NCI-H1105 treated with DMSO at 0.1 percent for 48 hours (cell line): ENCODE measurements at regions not wholly inside any gene's neighbourhood (a gene's known extent, or its start where the extent isn't known, plus 50 kb on each side); places are given as distances from the start of the nearest gene placed in this dataset.

Experiments
- DNase-seq: peaks from one replicate; lab custom pipeline; 2025; lab: John Stamatoyannopoulos, UW

GRCh38 chr2:29974086-29974485 is 52.7 kb upstream of the ALK start:
- no peak for DNase-seq

DNA sequence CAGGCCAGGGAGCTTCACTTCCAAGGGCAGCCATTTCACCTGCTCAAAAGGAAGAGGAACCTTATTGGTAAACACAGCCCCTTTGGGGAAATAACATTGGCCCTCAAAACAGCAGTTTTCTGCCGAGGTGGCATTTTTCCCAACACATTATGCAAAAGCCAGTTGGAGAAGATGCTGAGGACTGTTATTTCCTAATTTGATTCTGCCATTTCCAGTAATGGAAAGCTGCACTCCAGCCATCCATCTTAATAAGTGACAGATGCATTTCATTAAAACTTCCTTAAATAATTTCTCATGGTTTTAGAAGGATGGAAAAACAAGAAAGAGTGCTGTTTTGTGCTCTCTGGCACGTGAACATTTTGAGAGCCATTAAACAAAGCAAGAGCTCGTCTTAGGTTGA is 55.9 kb upstream of the ALK start:
- DNase-seq = no peak

DNA sequence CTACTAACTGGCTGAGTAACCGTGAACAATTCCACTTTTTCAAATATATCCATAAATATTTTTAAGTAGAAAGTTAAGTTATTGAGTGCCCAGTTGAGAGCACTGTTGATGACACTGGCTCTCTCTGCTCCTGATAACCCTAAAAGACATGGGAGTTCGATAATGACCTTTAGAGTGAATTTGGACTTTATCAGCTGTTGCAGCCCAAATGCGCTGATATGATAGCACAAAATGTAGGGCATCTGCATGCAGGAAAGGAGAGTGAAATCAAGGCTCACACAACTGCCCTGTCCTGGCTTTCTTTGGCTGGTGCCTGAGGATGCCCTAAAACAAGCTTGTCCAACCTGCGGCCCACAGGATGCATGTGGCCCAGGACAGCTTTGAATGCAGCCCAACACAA is 60.0 kb upstream of the ALK start:
- no peak for DNase-seq

- no peak for DNase-seq
Observed at GRCh38 chr2:29983308-29983707, 61.9 kb upstream of the ALK start.

DNA sequence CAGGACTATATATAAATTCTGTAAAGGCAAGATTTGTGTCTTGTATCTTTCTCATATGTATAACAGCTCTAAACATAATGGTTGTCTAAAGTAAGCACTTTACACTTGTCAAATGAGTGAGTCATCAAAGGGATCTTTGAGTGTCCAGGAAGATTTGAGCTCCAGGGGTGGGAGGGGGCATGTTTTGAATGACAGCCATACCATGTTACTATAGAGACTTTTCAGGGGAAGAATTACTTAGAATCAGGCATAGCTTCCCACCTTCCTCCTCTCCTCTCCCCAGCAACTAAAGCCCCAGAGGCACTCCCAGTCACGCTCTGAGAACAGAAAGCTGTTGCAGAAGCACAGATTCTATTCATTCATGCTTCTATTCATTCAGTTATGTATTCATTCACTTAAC is 65.8 kb upstream of the ALK start:
- DNase-seq = no peak

DNA sequence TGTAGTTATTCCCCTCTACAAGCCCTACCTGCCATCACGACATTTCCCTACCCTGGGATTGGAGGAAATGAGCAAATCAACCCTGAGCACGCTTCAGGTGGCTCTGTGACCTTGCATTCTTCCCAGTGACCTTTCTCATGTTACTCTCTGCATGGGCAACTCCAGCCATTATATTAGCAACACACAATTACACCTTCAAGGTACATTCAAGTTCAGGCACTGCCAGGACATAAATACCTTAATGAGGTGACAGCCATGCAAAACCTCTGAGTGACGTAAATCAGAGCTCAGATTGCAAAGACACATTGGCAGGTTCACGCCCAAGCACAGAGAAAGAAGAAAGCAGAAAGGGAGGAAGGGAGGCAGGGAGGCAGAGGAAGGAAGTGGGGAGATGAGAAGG is 68.7 kb upstream of the ALK start:
- DNase-seq = no peak

DNA sequence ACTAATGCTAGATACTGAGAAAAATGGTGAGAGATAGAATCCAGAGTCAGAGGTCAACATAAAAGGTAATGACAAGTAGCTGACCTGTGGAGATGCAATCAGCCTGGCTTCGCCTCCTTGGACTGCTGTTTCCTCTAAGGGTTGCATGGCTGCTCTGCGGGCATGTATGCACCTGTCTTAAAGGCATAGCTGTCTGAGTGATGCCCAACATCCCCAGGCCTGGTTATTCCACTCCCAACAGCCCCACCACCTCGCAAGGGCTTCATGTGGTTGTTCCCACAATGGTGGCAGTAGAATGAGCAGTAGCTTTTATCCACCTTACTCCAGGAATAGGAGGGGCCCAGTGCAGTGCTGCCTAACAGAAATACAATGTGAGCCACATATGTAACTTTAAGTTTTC is 69.7 kb upstream of the ALK start:
- no peak for DNase-seq

- no peak for DNase-seq
Observed at GRCh38 chr2:29995241-29995640, 73.9 kb upstream of the ALK start.

DNA sequence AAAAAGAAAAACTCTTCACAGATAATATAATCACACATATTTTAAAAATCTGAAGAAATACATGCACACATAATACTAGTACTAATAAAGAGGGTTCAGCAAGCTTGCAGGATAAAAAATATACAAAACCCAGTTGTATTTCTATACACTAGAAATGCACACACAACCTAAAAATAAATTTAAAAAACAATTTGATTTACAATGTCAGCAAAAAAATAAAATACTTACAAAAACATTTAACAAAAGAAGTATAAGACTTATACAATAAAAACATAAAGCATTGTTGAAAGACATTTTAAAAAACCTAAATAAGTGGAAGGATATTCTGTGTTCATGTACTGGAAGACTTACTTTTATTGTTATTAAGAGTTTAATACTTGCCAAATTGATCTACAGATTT is 81.7 kb upstream of the ALK start:
- DNase-seq = no peak

DNA sequence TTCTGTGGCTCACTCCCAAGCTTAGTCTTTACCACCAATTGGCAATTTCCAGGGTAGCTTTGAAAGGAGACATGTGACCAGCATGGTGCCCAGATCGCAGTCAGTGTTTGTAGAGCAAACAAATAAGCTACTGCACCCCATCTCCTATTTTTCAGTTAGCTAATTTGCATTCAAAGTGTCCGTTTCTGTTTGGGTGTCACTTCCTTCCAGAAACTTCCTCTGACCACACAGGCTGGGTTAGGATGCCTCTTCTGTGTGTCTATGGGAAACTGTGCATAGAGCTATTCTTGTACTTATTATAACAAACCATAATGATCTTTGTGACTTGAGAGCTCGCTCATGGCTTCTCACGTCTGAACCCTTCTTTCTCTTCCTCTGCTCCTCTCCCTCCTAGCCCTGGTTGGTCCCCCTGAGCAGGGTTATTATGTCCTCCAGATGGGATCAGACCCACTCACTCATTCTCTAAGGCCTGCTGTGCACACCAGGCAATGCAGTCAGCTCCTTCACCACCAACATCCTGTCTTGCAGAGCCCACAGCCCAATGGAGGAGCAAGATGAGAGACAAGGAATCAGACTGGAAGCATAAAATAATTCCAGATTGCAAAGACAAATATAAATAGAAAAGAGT is 101.2 kb upstream of the ALK start:
- DNase-seq = no peak

DNA sequence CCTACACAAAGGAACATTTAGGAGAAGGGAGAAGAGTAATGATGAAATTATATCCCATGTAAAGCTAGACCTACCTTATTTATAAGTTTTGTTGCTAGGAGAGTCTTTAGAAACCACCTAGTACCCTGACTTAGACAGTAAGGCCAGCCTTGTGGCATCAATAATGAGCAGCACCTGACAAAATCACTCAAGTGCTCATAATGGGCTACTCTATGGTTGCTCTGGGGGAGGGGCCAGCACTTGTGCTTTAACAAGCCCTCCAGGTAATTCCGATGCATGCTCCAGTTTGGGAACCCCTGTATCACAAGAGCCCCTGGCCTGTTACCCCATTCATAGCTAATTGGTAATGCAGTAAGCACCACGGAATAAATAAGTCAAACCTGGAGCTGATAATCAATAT is 102.9 kb upstream of the ALK start:
- no peak for DNase-seq

DNA sequence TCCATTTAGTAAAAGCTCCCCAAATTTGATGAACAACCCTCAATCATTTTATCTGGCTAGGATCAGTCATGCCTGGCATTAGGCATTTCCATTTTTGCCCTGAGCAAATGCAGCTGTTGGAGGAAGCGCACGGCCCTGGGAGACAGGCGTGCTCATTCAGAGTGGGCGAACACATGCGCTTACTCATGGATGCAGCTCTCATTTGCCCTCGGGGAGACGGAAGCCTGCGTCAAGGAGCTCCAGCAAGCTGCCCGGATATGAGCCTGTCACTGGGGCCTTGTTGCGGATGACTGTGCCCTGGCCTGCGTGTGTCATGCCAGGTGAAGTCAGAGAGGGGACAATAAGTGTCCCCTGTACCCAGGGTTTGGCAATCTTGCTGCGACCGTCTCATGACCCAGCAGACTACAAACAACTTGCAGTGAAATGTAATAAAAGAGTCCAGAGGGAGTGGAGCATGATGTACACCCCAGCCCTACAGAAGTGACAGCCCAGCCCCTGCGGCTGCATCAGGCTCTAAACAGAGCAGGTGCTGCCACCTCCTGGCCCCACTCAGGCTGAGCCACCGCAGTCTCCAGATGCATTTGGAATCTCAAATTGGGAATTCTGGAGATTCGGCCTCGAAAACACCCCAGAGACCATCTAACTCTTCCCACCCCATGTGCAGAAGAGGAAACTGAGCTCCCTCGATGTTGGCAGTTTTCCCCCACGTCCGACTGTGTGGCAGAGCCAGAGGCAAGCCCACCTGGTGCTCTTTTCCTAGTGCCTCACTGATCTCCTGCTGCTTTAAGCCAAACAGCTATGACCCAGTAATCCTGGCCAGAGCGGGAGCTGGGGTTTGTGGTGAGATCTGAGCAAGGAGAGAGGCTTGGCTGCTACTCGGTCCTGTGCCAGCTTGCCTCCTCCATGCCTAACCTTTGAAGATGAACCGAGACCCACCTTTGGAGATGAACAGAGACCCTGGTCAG is 105.0 kb upstream of the ALK start:
- peak; percentile 21 for DNase-seq

GRCh38 chr2:30029804-30030203 is 108.4 kb upstream of the ALK start:
- DNase-seq = no peak

GRCh38 chr2:30030361-30030760 is 109.0 kb upstream of the ALK start:
- DNase-seq = peak; percentile 10

GRCh38 chr2:30031184-30031583 is 109.8 kb upstream of the ALK start:
- no peak for DNase-seq

DNA sequence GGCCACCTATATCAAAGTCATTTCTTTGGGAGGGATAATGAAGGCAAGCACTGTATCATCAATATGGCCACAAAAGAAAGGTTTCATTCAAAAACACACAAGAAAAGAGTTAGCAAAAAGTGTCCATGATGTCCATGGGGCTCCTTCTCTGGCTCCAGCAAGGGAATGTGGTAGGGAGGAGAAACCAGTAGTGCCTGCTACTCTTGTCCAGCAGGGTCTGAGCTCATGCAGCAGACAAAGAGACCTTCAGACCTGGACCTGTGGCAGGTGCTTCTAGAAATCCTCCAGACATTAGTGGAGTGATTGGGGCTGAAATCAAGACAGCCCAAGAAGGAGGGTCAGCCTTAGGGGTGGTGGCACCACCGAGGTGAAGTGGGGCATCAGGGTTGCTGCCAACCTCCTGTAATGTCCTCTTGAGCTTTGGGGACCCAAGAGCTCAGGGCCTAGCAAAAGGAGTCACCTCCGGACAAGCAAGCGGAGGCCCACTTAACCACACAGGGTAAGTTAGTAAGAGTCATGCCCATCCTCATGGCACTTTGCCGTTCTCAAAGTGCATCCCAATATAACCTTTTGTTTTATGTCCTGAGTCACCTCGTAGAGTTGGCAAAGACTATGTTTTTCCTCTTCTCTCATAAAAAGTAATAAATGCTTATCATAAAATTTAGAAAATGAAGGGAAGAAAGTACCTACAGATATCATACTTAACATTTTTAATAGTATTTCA is 112.6 kb upstream of the YPEL5 start:
- DNase-seq = no peak

GRCh38 chr2:30037016-30037415 is 109.8 kb upstream of the YPEL5 start:
- DNase-seq = no peak

GRCh38 chr2:30038419-30038818 is 108.4 kb upstream of the YPEL5 start:
- DNase-seq = no peak

DNA sequence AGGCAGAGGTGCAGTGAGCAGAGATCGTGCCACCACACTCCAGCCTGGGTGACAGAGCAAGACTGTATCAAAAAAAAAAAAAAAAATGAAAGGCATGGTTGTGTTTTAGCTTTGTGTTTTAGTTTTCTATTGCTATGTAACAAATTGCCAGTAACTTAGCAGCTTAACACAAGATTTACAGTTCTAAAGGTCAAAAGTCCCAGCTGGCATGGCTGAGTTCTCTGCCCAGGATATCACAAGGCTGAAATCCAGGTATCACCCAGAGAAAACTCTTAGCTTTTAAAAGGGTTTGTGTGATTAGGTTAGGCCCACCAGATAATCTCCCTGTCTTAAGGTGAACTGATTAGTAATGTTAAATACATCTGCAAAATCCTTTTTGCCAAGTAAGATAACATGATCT is 107.7 kb upstream of the YPEL5 start:
- DNase-seq = no peak

- DNase-seq = no peak
Observed at GRCh38 chr2:30040147-30040546, 106.7 kb upstream of the YPEL5 start.

- no peak for DNase-seq
Observed at GRCh38 chr2:30041884-30042283, 104.9 kb upstream of the YPEL5 start.

- no peak for DNase-seq
Observed at GRCh38 chr2:30046396-30046795, 100.4 kb upstream of the YPEL5 start.

GRCh38 chr2:30046979-30047378 is 99.8 kb upstream of the YPEL5 start:
- no peak for DNase-seq
